Germinal center (tissue), 1 donor: ENCODE measurements at regions not wholly inside any gene's neighbourhood (a gene's known extent, or its start where the extent isn't known, plus 50 kb on each side); places are given as distances from the start of the nearest gene placed in this dataset.
"Not testable (repeated sequence)": the region's sequence is repeated elsewhere in the genome, so short reads cannot be mapped to it uniquely, and the experiment has no call there.

ENCODE experiments used
- DNase-seq: peaks from one replicate; pipeline ENCODE4 v3.0.0; 2012; ENCODE audit warnings: mixed read lengths, low spot score

DNA sequence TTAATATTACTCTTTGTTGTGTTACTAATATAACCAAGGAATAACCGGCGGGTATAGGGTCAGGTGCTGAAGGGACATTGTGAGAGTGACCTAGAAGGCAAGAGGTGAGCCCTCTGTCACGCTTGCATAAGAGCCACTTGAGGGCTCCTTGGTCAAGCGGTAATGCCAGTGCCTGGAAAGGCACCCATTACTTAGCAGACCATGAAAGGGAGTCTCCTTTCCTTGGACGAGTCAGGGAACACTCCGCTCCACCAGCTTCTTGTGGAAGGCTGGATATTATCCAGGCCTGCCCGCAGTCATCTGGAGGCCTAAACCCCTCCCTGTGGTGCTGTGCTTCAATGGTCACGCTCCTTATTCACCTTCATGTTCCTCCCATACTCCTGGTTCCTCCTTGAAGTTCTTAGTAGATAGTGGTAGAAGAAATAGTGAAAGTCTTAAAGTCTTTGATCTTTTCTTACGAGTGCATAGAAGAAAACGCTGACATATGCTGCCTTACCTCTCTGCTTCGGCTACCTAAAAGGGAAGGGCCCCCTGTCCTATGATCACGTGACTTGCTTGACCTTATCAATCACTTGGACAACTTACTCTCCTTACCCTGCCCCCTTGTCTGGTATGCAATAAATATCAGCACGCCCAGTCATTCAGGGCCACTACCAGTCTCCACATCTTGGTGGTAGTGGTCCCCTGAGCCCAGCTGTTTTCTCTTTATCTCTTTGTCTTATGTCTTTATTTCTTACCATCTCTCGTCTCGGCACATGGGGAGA lies 59.6 kb upstream of the DMRTB1 start:
- not testable (repeated sequence) for DNase-seq

DNA sequence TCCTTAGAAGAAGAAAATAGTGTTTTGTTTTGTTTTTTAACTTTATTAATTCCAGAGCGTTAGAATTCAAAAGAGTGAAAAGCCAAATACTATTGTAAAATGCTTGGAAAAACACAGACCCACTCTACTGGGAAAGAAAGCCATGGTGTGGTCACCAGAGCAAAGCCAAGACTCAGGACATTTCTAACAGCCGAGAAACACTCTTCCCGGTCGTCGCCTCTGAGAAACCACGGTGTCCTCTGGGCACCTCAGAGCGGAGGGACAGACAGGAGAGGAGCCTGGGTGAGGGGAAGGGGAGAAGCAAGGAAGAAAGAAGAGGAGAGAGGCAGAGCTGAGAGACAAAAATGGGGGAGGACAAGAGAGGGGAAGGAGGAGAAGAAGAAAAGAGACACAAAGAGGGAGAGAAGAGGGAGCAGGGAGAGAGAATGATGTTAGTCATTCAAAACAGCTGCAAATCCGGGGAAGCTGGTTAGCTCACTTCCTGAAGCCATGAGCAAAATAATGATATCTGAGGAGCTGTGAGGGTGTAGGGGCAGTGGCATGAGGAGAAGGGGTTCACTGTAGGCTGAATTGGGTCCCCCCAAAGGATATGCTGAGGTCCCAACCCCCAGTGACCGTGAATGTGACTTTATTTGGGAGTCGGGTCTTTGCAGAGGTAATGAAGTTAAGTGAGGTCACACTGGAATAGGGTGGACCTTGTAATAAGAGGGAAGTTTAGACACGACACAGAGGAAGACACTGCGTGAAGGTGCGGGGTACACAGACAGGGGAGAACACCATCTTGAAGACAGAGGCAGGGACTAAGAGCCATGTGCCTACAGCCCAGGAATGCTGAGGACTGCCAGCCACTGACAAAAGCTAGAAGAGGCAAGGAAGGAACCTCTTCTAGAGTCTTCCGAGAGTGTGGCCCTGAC lies 58.2 kb upstream of the DMRTB1 start:
- DNase-seq, result no peak

DNA sequence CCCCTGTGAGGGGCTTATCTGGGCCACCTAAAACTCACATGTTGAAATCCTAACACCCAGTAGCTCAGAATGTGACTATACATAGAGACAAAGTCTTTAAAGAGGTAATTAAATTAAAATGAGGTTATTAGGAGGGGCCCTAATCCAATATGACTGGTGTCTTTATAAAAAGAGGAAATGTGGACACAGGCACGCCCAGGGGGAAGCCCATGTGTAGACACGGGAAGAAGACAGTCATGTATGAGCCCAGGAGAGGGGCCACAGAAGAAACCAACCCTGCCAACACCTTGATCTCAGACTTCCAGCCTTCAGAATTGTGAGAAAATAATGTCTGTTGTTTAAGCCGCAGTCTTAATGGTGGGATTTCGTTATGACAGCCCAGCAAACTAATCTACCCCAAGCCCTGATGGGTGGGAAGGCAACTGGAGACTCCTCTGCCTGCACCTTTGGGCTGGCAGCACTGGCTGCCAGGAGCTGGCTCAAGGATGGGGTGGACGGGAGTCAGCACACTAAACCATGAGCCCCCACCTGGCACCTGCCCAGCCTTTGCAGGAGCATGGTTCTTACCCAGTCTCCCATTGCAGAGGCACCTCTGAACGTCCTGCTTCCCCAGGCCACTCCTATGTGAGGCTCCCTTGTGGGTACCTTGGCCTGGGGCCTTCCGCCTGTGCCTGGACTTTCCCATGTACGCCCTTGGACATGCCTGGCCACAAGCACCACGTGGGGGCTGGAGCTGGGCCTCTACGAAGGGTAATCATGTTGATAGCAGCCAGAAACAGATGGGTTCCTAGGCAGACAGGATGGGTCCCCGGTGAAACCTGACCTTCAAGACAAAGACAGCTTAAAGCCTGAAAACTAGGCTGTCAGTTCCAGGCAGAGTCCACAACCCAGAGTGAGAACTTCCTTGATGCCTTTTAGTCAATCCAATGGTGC lies 57.1 kb upstream of the DMRTB1 start:
- no peak for DNase-seq

DNA sequence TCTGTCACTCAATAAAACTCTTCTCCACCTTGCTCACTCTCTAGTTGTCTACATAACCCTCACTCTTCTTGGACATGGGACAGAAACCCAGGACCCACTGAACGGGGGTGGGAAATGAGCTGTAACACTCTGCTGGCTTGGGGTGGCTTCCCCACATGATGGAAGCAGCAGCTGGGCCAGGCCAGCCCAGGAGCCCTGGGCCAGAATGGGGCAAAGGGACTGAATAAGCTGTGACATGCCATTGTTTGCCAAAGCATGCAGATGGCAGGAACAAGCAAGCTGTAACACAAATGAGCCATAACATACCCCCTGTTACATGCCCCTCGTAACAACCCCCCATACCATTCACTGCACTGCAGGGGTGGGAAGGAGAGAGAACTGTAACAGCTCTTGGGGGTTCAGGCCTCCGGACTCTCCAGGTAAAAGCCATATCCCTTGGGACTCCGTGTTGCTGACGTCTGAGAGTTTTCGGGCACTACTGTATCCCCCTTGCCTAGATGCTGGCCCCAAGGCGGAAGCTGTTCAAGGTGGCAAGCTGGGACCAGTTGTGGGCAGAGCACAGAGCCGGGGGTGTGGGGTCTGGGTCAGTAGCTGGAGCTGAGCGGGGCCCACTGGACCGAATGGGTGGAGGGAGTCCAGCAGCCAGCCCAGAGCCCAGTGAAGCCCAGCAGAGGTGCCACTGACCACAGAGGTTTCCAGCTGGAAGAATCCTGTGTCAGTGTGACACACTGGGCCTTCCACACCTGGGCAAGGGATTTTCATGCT lies 56.1 kb upstream of the DMRTB1 start:
- no peak for DNase-seq

DNA sequence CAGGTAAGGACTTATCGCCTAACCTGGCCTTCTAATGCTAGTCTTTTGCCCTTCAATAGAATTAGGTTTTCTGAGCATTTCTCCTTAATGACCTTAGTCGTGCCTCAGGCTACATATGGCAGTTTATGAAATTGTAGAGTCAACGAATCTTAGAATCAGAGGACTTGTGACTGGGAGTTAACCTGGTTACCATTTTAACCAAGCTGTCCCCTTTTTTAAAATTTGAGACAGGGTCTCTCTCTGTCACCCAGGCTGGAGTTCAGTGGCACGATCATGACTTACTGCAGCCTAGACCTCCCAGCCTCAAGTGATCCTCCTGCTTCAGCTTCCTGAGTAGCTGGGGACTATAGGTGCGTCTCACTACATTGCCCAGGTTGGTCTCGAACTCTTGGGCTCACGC lies 53.5 kb upstream of the DMRTB1 start:
- DNase-seq, result no peak

DNA sequence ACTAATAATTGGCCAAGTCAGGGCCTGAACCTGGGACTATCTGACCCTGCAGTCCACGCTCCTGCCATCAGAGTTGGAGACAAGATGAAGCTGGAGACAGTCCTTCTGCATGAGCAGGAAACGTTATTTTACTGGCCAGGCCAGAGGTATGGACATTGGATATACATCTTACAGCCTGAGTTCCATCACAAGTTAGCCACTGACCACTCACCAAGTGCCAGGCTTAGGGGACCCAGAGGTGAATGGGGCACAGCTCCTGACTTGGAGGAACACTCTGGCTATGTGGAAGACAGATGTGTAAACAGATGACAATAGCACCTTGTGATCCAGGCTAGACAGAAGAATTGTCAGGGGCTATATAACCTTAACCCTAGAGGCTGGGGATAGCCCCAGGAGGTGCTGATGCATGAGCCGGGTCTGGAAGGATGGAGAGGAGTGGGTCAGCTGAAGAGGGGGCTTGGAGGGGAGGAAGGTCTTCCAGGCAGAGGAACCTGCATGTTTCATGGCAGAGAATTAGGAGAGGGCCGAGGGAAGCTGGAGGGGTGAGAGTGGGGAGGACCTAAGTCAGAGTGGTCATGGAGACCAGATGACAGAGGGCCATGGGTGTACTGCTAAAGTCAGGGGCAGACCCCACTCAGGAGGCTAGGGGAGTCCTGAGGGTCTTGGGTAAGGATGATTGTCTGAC lies 52.5 kb upstream of the DMRTB1 start:
- no peak for DNase-seq

DNA sequence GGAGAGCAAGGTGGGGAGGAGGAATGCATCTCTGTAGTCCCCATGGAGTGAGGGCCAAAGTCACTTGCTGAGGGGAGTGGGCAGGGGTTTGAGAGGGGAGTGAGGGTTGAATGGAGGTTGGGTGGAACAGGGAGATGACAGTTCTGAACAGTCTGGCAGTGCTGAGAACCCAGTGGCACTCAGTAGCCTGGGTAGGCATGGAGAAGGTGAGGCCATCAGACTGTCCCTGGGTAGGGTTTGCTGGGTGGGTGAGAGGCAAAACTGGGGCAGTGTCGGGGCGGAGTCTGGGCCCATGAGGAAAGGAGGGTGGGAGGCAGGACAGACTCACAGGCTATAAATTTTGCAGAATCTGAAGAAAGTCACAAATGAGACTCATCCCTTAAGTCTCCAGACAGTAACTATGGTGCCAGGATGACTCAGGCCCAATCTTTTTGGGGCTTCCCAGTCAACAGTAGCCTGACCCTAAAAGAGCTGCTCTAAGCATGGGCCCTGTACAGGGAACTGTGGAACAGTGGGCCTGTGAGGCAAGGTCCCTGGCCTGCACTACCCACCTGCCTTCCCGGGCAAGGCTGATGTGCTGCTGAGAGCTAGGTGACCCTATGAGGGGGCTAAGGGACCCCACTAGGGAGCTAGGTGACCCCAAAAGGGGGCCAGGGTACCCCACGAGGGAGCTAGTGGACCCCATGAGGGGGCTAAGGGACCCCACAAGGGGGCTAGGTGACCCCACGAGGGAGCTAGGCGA lies 51.0 kb upstream of the DMRTB1 start:
- DNase-seq, result no peak

DNA sequence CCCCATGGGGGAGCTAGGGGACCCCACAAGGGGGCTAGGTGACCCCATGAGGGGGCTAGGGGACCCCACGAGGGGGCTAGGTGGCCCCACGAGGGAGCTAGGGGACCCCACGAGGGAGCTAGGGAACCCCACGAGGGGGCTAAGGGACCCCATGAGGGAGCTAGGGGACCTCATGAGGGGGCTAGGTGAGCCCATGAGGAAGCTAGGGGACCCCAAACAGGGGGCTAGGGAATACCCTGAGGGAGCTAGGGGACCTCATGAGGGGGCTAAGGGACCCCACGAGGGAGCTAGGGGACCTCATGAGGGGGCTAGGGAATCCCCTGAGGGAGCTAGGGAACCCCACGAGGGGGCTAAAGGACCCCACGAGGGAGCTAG lies 50.5 kb upstream of the DMRTB1 start:
- no peak for DNase-seq

DNA sequence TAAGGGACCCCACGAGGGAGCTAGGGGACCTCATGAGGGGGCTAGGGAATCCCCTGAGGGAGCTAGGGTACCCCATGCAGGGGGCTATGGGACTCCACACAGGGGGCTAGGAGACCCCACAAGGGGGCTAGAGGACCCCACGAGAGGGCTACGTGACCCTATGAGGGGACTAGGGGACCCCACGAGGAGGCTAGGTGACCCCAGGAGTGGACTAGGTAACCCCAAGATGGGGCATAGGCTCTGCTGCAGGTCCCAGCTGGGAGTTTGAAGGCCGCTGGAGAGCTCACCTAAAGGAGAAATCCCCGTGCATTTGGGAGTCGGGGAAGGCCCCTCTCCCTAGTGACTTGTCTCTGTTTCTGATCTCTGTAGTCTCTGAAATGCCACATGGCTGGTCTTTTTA lies 50.0 kb upstream of the DMRTB1 start:
- DNase-seq, result no peak
